ENCODE measurements at regions not wholly inside any gene's neighbourhood (a gene's known extent, or its start where the extent isn't known, plus 50 kb on each side); places are given as distances from the start of the nearest gene placed in this dataset.

DNA sequence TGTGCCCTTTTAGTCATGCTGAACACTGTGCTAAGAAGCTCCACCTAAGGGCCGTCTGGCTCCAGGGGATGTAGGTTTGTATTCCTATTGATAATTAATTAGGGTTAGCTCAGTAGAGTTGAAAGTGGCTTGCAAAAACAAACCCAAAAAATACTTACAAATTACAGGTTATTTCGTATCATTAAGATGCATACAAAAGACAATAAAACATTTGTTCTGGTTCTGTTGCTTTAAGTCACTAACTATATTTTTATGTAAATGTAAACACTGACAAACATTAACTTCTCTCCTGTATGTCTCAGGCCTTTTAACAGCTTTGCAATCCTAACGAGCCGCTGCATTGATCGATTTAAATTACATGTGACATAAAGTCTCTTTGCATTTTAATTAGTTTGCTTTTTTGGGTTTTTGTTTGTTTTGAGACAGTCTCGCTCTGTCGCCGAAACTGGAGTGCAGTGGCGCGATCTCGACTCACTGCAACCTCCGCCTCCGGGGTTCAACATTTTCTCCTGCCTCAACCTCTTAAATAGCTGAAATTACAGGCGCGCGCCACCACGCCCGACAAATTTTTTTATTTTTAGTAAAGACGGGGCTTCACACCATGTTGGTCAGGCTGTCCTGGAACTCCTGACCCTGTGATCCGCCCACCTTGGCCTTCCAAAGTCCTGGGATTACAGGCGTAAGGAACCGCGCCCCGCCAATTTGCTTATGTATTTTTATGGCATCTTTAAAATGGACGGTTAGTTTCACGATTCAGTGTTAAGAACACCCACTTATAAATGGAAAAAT lies 110.9 kb downstream of the HFE start:
- peak; percentile 63 for DNase-seq (ENCODE audit: low read depth)

DNA sequence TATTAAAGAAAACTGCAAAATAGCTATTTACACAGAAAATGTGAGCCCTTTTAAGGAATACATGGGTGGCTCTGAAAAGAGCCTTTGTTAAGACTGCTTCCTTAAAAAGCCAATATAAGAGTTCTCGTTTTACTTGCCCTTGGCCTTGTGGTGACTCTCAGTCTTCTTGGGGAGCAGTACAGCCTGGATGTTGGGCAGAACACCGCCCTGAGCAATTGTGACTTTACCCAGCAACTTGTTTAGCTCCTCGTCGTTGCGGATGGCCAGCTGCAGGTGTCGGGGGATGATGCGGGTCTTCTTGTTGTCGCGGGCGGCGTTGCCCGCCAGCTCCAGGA lies 111.5 kb downstream of the HFE start:
- DNase-seq (ENCODE audit: low read depth) = no peak

DNA sequence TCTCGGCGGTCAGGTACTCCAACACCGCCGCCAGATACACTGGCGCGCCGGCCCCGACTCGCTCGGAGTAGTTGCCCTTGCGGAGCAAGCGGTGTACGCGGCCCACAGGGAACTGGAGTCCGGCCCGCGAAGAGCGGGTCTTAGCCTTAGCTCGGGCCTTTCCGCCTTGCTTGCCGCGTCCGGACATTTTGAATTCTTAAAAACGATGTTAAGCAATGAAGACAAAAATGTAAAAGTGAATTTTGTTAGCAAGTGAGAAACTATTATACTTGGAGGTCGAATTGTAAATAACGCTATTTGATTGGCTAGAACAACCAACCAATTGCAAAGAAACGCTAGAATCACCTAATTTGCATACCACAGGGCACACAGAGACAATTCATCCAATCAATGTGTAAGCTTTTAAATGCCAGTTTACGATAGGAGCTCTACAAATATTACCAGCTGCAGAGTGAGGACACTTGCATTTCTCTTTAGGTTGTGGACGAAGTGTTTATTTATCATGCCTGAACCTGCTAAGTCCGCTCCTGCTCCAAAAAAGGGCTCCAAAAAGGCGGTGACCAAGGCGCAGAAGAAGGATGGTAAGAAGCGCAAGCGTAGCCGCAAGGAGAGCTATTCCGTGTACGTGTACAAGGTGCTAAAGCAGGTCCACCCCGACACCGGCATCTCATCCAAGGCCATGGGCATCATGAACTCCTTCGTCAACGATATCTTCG lies 112.0 kb downstream of the HFE start:
- DNase-seq (ENCODE audit: low read depth) = peak; percentile 97

DNA sequence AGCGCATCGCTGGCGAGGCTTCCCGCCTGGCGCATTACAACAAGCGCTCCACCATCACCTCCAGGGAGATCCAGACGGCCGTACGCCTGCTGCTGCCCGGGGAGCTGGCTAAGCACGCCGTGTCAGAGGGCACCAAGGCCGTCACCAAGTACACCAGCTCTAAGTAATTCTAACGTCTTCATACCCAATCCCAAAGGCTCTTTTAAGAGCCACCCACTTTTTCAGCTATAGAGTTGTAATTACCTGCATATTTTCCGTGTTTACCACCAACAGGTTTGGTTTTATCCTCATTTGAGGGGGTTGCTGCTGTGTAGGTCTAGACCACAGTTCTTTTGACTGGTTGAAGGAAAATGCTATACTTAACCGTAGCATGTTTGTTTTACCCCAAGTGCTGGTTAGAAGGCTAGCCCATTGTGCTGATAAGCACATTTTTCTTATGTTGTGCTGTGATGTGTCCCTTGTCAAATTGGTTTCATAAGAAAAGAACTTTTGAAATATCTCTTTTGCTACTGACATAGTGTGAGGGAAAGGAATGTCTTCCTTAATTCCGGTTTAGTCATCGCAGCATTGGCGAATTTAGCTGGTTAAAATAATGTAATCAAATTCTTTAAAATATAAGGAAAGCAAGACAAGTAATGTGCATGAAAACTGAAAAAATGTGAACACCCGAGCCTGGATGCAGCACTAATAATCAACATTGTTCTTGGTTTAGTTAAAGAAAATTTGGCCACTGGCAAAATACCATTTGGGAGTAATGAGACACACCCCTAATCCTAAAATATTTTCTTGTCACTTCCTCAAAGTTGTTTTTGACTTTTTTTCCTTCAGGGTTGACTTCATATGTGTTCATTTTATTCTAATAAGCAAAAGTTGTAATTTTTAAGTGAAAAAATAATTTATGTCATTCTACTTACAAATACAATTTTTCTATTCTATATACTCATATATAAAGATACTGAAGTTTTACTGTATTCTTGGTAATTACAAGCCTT lies 112.8 kb downstream of the HFE start:
- DNase-seq (ENCODE audit: low read depth) = peak; percentile 49

DNA sequence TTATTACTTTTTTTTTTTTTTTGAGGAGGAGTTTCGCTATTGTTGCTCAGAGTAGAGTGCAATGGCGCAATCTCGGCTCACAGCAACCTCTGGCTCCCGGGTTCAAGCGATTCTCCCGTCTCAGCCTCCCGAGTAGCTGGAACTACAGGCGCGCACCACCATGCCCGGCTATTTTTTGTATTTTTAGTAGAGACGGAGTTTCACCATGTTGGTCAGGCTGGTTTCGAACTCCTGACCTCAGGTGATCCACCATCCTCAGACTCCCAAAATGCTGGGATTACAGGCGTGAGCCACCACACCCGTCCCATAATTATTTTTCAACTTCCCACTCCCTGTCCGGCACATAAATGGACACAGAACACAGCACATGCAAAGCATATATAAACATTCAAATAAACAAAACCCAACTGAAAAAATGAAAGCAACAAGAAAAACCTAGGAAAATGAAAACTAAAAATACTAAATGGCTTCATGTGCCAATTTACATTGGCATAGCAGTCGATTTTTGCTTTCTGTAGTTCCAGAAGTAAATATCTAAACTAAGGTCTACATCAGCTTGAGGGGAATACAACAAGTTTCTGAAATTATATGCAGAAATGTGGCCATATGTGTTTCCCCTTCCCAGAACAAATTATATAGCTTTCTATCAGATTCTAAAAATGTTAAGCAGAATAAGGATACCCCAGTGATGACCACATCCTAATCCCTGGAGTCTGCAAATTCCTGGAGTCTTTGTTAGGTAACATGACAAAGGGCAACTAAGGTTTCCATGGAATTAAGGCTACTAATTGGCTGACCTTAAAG lies 113.9 kb downstream of the HFE start:
- no peak for DNase-seq (ENCODE audit: low read depth)

DNA sequence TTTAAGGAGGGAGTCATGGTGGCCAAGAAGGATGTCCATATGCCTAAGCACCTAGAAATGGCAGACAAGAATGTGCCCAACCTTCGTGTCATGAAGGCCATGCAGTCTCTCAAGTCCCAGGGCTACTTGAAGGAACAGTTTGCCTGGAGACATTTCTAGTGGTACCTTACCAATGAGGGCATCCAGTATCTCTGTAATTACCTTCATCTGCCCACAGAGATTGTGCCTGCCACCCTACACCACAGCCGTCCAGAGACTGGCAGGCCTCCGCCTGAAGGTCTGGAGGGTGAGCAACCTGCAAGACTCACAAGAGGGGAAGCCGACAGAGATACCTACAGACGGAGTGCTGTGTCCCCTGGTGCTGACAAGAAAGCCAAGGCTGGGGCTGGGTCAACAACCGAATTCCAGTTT lies 115.0 kb downstream of the HFE start:
- no peak for DNase-seq (ENCODE audit: low read depth)

DNA sequence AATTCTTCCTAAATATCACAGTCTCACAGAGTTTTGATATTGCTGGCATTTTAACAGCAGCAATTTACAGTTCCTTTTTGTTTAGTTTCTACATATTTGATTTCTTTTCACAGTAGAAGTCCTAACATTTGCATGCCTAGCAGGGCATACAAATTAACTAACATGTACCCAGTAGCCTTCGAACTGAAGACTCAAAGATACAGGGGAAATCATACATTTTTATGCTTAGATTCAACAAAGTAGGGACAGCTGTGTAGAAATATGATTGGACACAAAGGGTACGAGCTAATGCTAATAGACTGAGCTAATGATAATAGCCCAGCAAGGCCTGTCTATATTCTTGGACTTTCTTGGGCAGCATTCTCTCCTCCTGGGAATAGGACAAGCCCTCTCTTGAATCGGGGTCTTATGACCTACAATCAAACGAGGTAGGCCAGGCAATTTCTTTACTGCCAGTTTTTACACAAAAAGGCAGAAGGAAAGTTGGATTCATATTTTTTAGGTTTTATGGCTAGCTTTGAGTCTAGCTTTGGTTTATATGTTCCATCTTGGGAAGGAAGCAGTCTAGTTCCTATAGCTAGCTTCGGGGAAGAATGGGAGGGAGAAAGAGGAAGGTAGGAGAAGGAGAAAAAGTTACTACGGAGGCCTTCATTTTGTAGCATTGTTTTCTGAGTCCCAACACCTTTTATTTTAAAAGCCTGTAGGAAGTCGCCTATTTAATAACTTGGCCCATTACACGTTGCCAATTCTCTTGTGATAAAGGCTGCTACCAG lies 115.8 kb downstream of the HFE start:
- DNase-seq (ENCODE audit: low read depth) = no peak

DNA sequence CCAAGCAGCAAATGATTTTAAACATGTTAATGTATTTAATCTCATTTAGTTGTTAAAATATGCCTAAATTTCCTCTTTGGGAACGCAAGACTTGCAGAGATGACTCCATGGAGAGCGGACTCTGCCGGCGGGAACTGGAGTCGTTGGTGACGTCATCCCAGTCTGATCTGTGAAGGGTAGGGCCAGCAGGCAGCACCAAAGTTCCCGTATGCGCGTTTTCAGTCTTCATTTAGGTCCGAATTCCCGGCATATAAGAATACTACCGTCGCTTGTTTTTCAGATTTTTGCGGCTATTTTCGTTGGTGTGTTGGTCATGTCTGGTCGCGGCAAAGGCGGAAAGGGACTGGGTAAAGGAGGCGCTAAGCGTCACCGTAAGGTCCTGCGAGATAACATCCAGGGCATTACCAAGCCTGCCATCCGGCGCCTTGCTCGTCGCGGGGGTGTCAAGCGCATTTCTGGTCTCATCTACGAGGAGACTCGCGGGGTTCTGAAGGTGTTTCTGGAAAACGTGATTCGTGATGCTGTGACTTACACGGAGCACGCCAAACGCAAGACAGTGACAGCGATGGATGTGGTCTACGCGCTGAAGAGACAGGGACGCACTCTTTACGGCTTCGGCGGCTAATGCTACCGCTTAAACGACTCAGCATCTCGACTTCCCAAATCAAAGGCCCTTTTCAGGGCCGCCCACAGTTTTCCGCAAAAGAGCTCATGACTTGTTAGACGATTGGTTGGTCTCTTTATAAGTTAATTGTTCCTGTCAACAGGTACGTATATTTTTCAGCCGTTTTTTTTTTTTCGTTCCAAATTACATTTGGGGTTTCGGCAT lies 117.3 kb downstream of the HFE start:
- peak; percentile 99 for DNase-seq (ENCODE audit: low read depth)

DNA sequence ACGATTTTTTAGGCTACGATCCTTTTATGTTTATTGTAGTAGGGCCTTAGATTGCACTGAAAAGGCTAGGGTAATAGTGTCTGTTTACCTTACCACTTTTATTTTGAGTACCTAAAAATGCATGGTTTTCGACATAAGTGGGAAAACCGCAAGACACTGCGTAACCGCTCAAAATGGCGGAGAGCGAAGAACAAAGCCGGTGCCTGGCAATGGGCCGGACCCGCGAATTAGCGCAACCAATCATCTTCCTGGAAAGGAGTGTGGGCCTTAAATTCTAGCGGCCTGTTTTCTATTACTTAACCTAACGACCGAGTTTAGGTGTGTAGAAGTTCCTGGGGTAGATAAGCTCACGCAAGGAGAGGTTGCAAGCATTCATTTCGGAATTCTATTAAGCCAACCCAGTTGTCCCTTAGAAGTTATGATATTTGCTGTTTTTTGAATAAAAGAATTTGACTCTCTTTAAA lies 118.0 kb downstream of the HFE start:
- DNase-seq (ENCODE audit: low read depth) = peak; percentile 87

DNA sequence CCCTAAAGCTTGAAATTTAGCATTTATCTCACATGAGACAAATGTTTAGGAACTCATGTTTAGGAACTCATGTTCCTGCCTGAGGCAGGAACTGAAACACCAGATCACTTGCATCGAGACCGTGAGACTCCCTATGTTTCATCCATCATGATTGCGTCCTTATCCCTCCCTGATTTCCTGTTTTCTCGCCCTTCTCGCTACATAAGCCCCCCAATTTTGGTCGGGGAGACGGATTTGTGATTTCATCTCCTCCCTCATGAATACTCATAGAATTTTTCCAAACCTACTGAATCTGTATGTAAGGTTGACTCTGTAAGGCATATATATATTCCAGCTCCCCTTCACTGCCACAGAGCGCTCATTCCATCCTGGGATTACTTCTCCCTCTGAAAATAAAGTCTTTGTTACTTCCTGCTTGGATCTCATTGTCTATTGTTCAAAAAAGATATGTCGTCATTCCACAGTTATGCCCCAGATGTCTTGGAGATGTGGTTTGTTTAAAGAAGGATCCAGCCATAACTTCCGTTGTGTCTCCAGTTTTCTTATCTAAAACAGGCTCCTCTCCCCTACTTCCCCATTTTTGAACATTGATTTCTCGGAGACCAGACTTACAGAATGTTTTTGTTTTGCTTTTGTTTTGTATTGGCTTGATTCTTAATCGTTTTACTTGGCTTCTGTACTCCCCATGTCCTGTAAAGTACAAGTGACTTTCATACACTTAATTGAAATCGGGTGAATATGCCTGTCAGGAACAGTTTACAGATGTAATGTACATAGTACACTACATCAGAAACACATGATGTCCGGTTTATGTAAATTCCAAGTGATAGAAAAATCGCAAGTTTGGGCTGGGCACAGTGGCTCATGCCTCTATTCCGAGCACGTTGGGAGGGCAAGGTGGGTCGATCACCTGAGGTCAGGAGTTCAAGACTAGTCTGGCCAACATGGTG lies 118.7 kb downstream of the HFE start:
- peak; percentile 91 for DNase-seq (ENCODE audit: low read depth)

DNA sequence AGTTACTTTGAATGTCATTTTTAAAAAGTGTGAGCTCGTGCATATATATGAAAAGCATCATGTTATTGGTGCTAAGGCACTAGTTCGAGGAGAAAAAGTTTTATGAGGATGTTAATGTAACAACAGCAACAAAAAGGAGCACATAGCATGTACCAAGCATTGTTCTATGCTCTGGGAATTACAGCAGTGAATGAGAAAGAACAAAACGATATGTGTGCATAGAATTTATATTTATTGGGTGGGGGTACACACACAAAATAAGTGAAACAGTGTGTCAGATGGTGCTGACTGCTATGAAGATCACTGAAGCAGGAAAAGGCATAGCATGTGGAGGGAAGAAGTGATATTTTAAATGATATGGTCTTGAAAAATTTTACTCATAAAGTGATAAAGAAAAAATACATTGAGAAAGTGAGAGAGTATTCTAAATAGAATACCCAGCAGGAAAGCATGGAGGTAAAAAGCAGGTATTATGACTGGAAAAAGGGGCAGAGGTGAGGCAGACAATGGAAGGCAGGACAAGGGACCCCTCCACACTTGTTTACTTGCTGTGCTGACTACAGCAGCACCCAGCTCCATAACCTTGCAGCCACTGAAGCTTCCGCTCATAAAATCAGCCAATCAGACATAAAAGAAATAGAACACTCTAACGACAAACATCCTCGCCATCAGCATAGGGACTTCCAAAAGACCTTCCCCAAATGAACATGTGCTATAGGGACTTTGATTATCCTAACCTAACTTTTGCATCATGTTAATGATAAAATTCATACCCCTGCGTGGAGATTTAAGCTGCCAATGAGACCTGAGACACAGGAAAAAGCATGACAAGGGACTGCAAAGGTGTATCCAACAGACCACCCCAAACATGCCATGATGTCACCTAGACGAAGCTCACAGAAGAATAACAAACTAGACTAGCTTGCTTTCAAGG lies 119.9 kb downstream of the HFE start:
- no peak for DNase-seq (ENCODE audit: low read depth)

DNA sequence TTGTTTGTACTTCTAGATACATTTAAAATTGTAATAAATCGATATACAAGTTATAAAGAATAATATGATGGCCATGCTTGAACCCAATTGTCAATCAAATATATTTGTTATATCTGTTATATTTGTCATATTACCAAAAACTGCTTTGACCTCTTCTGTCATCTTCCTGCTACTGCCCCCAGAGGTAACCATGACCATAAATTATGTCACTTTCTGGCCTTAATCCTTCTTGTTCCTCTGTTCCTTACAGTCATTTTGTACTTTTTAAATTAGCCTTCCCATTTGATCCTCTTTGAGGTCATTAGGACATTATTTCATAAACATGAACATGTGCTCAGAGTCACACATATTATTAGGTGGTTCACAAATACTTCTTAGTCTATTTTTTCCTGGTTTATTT lies 124.7 kb downstream of the HFE start:
- DNase-seq (ENCODE audit: low read depth) = no peak

DNA sequence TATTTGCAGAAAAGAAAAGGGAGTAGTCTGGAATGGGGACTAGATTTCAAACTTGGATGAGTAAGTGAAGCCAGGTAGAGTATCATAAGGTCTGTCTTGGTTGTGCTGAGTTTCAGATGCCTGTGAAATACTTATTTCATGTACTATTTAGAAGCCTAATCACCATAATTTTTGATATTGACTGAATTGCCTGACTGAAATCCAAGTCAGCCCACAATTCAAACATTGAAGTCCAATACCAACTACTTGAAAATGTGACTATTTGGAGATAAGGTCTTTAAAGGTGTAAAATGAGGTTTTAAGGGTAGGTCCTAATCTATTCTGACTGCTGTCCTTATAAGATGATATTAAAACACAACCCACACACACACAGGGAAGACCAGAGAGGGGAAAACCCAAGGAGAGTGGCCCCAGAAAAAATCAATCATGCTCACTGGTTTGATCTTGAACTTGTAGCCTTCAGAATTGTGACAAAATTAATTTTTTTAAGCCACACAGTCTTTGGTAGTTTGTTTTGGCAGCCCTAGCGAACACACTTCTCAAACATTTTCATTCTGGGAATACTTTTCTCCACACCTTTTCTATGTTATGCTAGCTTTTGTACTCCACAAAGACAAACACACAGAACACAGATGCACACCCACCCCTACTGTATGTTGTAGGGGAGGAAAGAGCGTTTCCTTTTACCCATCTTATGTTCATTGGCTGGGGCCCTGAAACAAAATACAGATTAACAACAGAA lies 126.3 kb downstream of the HFE start:
- no peak for DNase-seq (ENCODE audit: low read depth)

DNA sequence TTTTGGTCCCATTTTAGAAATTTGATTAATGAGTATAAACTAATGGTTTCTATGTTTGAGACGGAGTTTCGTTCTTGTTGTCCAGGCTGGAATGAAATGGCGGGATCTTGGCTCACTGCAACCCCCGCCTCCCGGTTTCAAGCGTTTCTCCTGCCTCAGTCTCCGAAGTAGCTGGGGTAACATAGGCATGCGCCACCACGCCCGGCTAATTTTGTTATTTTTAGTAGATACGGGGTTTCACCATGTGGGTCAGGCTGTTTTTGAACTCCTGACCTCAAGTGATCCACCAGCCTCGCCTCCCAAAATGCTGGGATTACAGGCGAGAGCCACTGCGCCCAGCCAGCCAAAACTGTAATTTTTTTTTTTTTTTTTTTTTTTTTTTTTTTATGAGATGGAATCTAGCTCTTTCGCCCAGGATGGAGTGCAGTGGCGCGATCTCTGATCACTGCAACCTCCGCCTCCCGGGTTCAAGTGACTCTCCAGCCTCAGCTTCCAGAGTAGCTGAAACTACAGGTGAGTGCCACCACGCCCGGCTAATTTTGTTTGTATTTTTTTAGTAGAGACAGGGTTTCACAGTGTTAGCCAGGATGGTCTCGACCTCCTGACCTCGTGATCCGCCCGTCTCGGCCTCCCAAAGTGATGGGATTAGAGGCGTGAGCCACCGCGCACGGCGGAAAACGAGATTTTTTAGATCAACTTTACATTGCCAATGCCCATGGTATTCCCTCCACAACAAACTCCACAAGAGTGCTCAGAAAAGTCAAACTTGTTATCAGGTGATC lies 127.8 kb downstream of the HFE start:
- no peak for DNase-seq (ENCODE audit: low read depth)

DNA sequence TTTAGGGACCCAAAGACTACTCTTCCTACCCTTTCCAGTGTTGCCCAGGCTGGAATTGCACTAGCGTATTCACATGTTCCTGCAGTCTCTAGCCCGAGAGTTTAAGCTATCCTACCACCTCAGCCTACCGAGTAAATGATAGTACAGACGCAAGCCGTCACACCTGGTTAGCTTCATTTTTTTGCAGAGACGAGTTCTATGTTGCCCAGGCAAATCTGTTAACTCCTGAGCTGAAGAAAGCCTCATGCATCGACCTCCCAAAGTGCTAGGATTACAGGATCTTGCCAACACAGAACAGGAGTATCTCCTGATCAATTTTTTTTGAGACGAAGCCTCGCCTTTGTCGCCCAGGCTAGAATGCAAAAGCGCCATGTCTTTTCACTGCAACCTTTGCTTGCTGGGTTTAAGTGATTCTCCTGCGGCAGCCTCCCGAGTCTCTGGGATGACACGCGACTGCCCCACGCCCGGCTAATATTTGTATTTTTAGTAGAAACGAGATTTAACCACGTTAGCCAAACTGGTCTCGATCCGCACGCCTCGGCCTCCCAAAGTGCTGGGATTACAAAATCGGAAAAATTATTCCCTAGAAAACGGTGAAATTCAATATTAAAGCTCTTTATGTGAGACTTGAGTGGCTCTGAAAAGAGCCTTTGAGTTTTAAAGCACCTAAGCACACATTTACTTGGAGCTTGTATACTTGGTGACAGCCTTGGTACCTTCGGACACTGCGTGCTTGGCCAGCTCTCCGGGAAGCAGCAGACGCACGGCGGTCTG lies 128.5 kb downstream of the HFE start:
- DNase-seq (ENCODE audit: low read depth) = peak; percentile 41

Measured in RPMI7951 (cell line).